ENCODE measurements at regions not wholly inside any gene's neighbourhood (a gene's known extent, or its start where the extent isn't known, plus 50 kb on each side); places are given as distances from the start of the nearest gene placed in this dataset.
"Not testable (repeated sequence)": the region's sequence is repeated elsewhere in the genome, so short reads cannot be mapped to it uniquely, and the experiment has no call there.

GRCh38 chr7:12456506-12456905, 52.8 kb upstream of the VWDE start:
- no peak overlapping the region for H3K4me3 ChIP-seq (ENCODE audit: low read length)
- DNase-seq (ENCODE audit: low read depth, low spot score), result no peak

DNA sequence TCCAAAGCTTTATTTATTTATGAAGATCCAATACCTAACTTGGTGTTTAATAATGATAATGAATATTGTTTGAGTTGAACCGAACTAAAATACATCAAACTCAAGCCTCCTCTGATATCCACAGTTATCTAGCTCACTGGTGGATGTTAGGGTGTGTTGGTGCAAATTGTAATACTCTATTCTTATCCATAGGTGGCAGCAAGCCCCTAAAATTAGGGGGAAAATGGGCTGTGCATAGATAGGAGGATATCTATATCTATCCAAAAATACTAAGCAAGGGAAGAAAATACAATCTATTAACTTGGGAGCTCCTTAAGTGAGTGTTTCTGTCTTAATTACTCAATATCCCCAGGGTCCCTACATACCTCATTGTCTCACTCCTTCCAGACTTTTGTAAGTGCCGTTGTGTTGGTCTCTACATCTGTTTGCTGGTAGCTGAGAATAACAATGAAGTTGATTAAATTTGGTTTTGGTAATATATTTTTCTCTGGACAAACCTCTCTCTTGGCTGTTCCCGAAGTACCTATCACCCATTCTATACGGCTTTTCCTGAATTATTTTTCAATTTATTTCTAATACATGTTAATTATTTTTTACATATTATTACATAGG, 55.0 kb upstream of the VWDE start:
- DNase-seq (ENCODE audit: low read depth, low spot score), result peak; percentile 12
- H3K4me3 ChIP-seq (ENCODE audit: low read length), result no peak overlapping the region

GRCh38 chr7:12467837-12468236, 64.2 kb upstream of the VWDE start:
- H3K4me3 ChIP-seq (ENCODE audit: low read length), result no peak overlapping the region
- no peak for DNase-seq (ENCODE audit: low read depth, low spot score)

DNA sequence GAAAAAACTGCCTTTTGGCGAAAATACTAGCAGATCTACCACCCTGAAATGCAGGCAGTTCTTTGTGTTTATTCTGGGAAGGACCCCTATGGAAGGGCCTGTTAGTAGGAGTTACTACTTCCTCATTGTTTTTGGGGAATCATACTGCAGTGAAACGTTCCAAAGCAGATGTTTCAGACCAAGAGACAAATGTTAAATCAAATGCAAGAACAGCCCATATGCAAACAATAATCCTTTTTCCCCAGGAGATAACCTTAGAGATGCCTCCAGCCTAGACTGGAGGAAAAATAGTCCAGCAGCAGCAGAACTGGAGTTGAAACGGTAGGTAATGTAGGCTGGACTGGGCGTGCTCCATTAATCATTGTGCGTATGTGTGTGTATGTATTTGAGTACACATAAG, 65.9 kb upstream of the VWDE start:
- DNase-seq (ENCODE audit: low read depth, low spot score), result no peak
- no peak overlapping the region for H3K4me3 ChIP-seq (ENCODE audit: low read length)

- no peak overlapping the region for H3K4me3 ChIP-seq (ENCODE audit: low read length)
- no peak for DNase-seq (ENCODE audit: low read depth, low spot score)
Measured at GRCh38 chr7:12470930-12471329, 67.3 kb upstream of the VWDE start.

DNA sequence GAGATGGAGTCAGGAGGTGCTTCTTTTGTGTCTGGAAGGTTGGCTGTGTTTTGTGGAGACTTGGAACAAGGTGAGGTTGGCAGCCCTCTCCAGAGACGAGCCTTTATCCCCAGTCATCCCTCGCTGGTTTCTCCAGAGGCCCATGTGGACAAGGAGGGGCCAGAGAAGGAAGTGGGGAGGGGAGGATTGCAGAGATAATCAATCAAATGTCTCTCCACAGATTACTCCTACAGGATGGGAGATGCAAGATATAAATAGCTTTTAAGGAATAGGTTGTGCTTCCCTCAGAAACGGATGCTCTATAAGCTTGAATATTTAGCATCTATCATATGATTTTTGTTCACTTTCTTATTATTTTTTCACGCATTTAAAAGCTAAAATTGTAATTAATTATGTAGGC, 70.4 kb upstream of the VWDE start:
- no peak for DNase-seq (ENCODE audit: low read depth, low spot score)
- no peak overlapping the region for H3K4me3 ChIP-seq (ENCODE audit: low read length)

DNA sequence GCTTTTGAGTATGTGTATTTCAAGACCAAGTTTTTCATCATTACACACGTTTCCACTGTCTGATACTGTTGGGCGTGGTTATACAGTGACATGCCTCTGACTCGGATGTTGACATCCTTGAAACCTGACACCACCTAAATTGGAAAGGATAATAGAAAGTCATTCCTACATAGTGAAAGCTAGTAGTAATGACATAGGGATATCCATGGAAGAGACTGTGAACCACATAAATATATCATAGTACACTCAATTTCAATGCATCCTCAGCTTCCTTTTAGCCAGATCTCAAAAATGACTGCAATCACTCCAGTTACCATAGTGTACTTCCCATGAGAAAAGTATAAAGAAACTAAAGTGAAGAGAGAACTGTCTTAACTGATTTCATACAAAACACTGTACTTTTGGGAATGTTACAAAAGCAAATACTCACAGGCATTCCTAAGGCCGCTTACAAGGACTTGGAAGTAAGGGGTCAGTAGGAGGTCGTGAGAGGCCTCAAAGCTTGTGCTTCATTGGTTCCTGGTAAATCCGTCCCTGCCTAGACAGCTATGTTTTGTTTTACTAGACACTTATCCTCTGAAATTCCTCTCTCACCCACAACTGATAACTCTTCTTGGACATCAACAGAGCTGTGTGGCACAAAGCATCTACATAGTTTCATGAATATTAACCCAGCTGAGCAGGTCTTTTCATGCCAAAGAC, 71.8 kb upstream of the VWDE start:
- DNase-seq (ENCODE audit: low read depth, low spot score), result no peak
- no peak overlapping the region for H3K4me3 ChIP-seq (ENCODE audit: low read length)

DNA sequence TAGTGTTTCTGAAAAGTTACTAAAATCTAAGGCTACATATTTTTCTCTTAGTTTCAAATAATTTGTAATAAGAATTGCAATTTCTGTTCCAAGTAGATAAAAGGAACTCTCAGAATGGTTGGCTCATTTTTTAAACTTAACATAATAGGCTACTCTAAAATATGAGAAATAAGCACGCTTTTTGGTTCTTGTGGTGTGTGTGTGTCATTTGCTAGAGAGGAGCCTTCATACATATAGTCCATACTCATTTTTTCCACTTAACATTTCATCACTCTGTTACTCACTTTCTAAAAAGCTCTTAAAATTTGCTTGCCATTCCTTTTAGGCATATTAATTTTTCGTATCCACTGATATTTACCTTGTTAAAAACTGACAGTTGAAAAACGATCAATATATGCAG, 74.0 kb upstream of the VWDE start:
- no peak overlapping the region for H3K4me3 ChIP-seq (ENCODE audit: low read length)
- no peak for DNase-seq (ENCODE audit: low read depth, low spot score)

GRCh38 chr7:12481722-12482121, 78.1 kb upstream of the VWDE start:
- DNase-seq (ENCODE audit: low read depth, low spot score), result no peak
- no peak overlapping the region for H3K4me3 ChIP-seq (ENCODE audit: low read length)

- H3K4me3 ChIP-seq (ENCODE audit: low read length), result no peak overlapping the region
- DNase-seq (ENCODE audit: low read depth, low spot score), result no peak
Measured at GRCh38 chr7:12485845-12486244, 82.2 kb upstream of the VWDE start.

DNA sequence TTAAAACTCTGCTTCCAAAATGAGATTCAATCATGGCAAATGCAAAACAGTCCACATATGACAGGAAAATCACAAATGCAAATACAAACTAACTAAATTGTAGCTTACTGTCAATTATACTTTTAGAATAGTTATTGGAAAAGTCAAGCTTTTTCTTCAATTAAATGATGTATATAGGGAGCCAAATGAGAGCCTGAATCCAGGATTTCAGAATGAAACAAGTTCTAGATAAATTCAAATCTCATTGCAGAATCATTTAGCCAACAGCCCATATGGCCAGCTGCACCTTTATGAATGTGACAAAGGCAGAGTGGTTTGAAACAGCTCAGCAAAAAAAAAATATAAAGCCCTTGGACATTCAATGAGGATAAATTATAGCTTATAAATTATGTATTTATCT, 82.2 kb upstream of the SCIN start:
- DNase-seq (ENCODE audit: low read depth, low spot score), result no peak
- no peak overlapping the region for H3K4me3 ChIP-seq (ENCODE audit: low read length)

DNA sequence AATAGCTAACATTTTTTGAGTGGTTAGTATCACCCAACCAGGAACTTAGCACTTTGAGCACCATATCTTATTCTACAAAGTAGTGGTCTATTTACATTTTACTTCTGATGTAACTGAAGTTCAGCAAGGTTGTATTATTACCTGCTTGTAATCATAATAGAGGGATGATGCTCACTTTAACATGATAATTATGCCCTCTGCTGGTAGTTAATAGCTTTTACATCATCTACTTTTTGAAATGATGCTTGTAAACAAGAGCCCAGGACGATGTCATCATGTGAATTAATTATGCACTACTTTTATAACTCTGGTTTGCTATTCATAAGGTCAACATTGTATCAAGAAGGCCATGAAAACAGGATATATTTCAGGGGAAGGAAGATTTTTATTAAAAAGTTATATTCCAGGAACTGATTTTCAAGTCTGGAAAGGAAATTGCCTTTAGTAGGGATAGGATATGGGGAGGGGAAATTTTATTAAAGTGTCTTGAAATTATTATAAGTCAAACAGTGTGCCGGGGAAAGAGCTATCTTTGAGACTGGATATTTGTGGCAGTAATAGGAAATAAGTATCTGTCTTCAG, 80.3 kb upstream of the SCIN start:
- DNase-seq (ENCODE audit: low read depth, low spot score), result peak; percentile 22
- no peak overlapping the region for H3K4me3 ChIP-seq (ENCODE audit: low read length)

- no peak for DNase-seq (ENCODE audit: low read depth, low spot score)
- no peak overlapping the region for H3K4me3 ChIP-seq (ENCODE audit: low read length)
Measured at GRCh38 chr7:12490940-12491339, 79.6 kb upstream of the SCIN start.

- no peak for DNase-seq (ENCODE audit: low read depth, low spot score)
- H3K4me3 ChIP-seq (ENCODE audit: low read length), result no peak overlapping the region
Measured at GRCh38 chr7:12491526-12491925, 79.0 kb upstream of the SCIN start.

- no peak for DNase-seq (ENCODE audit: low read depth, low spot score)
- no peak overlapping the region for H3K4me3 ChIP-seq (ENCODE audit: low read length)
Measured at GRCh38 chr7:12493407-12493806, 77.1 kb upstream of the SCIN start.

- no peak for DNase-seq (ENCODE audit: low read depth, low spot score)
- no peak overlapping the region for H3K4me3 ChIP-seq (ENCODE audit: low read length)
Measured at GRCh38 chr7:12493863-12494686, 76.4 kb upstream of the SCIN start.

DNA sequence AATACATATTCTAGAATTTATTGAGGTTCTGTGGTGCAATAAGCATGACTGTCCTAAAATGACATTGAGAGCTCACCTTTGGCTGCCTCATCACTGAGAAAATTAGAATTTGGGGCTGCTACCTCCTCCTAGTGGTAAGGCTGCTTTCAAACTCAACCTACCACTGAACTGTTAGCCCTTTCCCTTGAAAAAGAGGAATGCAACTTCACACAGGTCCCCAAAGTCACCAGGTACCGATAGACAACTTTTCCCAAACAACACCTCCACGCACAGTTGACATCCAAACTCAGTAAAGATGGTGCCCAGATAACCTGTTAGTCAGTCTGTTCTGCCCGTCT, 75.9 kb upstream of the SCIN start:
- DNase-seq (ENCODE audit: low read depth, low spot score), result no peak
- no peak overlapping the region for H3K4me3 ChIP-seq (ENCODE audit: low read length)

DNA sequence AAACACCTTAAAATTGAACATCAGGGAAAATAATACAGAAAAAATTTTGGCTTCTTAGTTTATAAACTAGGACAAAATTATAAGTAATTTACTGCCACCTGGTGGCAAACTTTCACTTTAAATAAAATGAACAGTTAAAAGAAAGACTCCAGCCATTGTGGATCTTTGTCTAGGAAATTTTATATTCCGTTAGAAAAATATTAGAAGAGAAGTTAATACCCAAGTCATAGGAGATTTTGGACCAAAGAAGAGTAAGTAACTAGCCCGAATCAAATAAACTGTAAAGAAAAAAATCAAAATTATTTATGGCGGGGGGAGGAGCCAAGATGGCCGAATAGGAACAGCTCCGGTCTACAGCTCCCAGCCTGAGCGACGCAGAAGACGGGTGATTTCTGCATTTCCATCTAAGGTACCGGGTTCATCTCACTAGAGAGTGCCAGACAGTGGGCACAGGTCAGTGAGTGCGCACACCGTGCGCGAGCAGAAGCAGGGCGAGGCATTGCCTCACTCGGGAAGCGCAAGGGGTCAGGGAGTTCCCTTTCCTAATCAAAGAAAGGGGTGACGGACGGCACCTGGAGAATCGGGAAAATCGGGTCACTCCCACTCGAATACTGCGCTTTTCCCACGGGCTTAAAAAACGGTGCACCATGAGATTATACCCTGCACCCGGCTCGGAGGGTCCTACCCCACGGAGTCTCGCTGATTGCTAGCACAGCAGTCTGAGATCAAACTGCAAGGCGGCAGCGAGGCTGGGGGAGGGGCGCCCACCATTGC, 73.4 kb upstream of the SCIN start:
- not testable (repeated sequence) for H3K4me3 ChIP-seq (ENCODE audit: low read length)
- DNase-seq (ENCODE audit: low read depth, low spot score), result peak; percentile 19

GRCh38 chr7:12504149-12504548, 66.4 kb upstream of the SCIN start:
- no peak overlapping the region for H3K4me3 ChIP-seq (ENCODE audit: low read length)
- DNase-seq (ENCODE audit: low read depth, low spot score), result no peak
